HFF-Myc (cell line): ENCODE measurements at regions not wholly inside any gene's neighbourhood (a gene's known extent, or its start where the extent isn't known, plus 50 kb on each side); places are given as distances from the start of the nearest gene placed in this dataset.

ENCODE experiments used
- DNase-seq: peaks from one replicate; pipeline ENCODE4 v3.0.0-alpha.2; 2011; ENCODE audit warnings: low read depth; ENCODE audit errors: extremely low read depth
- H3K4me3 ChIP-seq: replicated peaks from 2 replicates; pipeline ENCODE4 v1.5.1; 2011; ENCODE audit warnings: low read depth, mild to moderate bottlenecking, control low read depth, low read length
- TF ChIP-seq, protein P1 (sequence below): IDR thresholded peaks from 2 replicates; pipeline ENCODE4 v1.5.1; 2012; ENCODE audit warnings: mild to moderate bottlenecking, low read depth, low read length, control low read depth; ENCODE audit errors: missing control alignments

DNA sequence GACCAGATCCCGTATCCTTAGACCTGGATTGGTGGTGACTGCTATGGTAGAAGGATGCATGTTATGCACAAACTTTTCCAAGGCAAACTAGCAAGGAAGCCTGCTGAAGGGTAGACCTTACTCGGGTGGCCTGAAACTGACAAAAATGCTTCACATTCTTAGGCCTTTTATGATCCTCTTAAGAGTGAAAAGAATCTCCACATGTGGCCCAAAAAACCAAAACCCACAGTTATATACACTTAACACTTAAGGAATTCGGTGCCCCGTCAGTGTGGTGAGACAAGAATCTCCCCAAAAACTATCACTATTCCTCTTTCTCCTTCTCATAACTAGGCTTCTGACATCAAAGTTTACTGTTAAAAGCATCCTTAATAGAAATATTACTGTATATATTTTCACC is 130.1 kb upstream of the SOX2 start:
- TF ChIP-seq, protein P1, sequence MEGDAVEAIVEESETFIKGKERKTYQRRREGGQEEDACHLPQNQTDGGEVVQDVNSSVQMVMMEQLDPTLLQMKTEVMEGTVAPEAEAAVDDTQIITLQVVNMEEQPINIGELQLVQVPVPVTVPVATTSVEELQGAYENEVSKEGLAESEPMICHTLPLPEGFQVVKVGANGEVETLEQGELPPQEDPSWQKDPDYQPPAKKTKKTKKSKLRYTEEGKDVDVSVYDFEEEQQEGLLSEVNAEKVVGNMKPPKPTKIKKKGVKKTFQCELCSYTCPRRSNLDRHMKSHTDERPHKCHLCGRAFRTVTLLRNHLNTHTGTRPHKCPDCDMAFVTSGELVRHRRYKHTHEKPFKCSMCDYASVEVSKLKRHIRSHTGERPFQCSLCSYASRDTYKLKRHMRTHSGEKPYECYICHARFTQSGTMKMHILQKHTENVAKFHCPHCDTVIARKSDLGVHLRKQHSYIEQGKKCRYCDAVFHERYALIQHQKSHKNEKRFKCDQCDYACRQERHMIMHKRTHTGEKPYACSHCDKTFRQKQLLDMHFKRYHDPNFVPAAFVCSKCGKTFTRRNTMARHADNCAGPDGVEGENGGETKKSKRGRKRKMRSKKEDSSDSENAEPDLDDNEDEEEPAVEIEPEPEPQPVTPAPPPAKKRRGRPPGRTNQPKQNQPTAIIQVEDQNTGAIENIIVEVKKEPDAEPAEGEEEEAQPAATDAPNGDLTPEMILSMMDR = no peak
- H3K4me3 ChIP-seq = no peak overlapping the region
- DNase-seq = no peak

DNA sequence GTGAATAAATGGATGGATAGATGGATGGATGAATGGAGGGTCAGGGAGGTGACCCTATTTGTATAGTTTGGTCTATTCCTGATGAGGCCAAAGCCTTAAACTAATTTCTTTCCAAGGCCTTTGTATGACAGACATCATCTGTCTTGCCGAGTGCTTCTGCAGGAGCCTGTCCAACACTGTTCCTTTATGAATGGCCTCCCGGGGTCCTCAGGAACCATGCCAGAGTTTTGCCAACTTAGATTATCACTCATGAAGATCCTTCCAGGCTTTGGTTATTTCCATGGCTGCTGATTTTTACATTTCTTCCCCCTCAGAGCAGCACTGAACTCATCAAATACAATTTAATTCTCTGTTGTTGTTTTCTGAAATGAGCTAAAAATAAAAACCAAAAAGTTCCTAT is 133.0 kb upstream of the SOX2 start:
- no peak for DNase-seq
- H3K4me3 ChIP-seq = no peak overlapping the region
- TF ChIP-seq, protein P1 = no peak

DNA sequence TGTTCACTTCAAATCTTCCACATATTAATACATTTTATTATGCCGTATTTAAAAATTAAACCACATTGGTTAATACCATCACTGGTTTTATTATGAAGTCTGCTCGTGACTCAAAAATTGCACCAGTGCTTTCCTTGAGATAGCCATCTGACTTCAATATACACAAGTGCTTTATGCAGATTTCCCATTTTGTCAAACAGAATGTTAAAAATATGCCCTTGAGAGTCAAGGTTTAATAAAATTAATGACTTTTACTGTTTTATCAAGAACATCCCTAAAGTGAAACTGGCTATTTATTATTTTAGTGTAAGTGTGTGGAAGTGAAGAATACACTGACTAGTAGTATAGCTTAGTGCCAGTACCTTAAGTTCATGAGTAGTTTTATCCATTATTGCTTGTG is 139.3 kb upstream of the SOX2 start:
- no peak overlapping the region for H3K4me3 ChIP-seq
- TF ChIP-seq, protein P1 = no peak
- no peak for DNase-seq

DNA sequence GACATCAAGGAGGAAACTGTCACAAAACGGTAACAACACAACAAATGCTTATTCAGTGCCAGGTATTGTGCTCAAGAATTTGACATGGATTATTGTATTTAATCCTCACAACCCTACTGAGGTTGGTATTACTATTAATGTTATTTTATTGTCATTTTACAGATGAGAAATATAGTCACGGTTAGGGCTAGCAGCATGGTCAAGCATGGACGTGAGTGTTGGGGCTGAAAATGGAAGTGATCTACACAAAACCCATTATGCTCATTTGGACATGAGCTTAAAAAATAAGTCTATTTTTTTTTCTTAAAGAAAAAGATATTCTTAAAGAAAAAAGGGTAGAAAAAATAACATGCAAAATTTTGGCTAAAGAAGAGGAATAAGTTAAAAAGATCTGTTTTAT is 141.3 kb upstream of the SOX2 start:
- TF ChIP-seq, protein P1 = no peak
- H3K4me3 ChIP-seq = no peak overlapping the region
- DNase-seq = no peak

DNA sequence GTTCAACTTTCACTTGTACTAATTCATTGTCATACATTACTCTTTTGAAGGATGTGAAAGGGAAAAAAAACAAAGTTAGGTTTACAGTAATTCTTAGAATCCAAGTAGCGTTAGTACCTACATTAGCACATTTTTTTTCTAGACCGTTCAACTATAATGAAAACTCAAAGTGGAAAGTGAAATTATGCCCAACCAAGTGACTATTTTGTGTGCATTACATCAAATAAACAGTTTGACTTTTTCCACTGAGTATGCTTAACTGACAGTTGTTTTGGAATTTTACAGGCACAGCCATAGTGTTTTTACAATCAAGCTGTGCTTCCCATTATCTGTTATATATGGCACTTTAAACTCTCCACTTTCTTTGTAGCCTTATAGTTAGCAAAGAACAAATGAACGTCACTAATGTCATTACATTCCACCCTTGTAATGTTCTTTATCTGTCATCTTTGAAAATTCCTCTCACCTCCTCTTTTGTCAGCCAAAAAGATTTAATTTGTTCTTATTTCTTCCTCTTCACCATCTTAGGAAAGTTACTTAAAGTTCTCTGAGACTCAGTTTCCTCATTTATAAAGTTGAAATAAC is 142.3 kb upstream of the SOX2 start:
- DNase-seq = no peak
- no peak overlapping the region for H3K4me3 ChIP-seq
- TF ChIP-seq, protein P1 = no peak

DNA sequence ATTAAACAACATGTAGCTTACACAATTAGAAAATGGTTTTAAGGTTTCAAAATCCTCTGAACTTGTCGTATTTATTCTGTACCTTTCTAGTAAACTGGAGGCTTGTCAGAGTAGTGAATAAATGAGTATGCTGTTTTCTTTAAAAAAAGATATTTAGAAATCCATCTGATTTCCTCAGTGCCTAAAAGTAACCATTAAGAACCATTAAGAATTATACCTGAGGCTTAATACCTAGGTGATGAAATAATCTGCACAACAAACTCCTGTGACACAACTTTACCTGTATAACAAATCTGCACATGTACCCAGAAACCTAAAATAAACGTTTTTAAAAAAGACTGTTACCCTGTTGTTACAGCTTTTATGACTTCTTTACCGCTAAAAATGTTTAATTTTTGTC is 143.0 kb upstream of the SOX2 start:
- no peak overlapping the region for H3K4me3 ChIP-seq
- DNase-seq = no peak
- TF ChIP-seq, protein P1 = no peak

DNA sequence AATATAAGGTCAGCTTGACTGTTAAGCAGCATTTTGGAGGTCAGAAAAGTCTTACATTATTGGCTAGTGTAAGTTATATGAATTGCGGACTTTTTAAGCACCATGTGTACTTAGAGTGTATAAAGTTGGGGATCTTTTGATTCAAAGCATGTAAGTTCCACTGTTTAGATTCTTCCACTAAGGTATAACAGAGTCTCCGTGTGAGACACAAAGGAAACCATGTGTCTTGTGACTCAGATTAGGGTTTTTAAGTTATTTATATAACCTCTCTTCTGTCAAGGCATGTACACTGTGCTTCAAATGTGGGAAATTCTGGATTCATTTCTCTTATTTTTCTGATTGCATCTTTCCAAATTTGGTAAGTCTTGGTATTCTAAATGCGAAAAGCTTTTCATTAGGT is 143.5 kb upstream of the SOX2 start:
- H3K4me3 ChIP-seq = no peak overlapping the region
- TF ChIP-seq, protein P1 = no peak

More for the DNA sequence above, 143.5 kb upstream of the SOX2 start:
- no peak for DNase-seq
